DOHH2 (cell line): ENCODE measurements at regions not wholly inside any gene's neighbourhood (a gene's known extent, or its start where the extent isn't known, plus 50 kb on each side); places are given as distances from the start of the nearest gene placed in this dataset.

ENCODE experiments used
- H3F3A ChIP-seq: fragments of 200-600 bp; sonication (generic), shearing (Covaris generic); 2 replicates; pipeline ENCODE4 v1.6.0; 2016; ENCODE audit warnings: antibody characterized with exemption, mild to moderate bottlenecking; ENCODE audit not compliant: control insufficient read depth, insufficient read depth
- H3K27ac ChIP-seq: fragments of 200-600 bp; sonication (generic); 2 replicates; pipeline ENCODE4 v1.5.1; 2014; ENCODE audit warnings: low read depth, mild to moderate bottlenecking, low read length, moderate library complexity
- H3K27me3 ChIP-seq: fragments of 200-600 bp; sonication (generic); 2 replicates; pipeline ENCODE4 v1.6.1; 2014; ENCODE audit warnings: mild to moderate bottlenecking, low read length, mixed read lengths; ENCODE audit not compliant: control insufficient read depth
- H3K36me3 ChIP-seq: fragments of 200-600 bp; sonication (generic); 2 replicates; pipeline ENCODE4 v1.6.1; 2014; ENCODE audit warnings: mild to moderate bottlenecking, low read length, moderate library complexity, mixed read lengths; ENCODE audit not compliant: control insufficient read depth
- H3K4me1 ChIP-seq: fragments of 200-600 bp; sonication (generic); 2 replicates; pipeline ENCODE4 v1.6.1; 2014; ENCODE audit warnings: mild to moderate bottlenecking, low read length, mixed read lengths; ENCODE audit not compliant: control insufficient read depth
- H3K4me2 ChIP-seq: fragments of 200-600 bp; sonication (generic); 2 replicates; pipeline ENCODE4 v1.6.0; 2014; ENCODE audit warnings: mild to moderate bottlenecking, low read length, moderate library complexity
- H3K4me3 ChIP-seq: fragments of 200-600 bp; sonication (generic); 2 replicates; pipeline ENCODE4 v1.5.1; 2014; ENCODE audit warnings: mild to moderate bottlenecking, low read length, mixed read lengths
- H3K79me2 ChIP-seq: fragments of 200-600 bp; sonication (generic); 2 replicates; pipeline ENCODE4 v1.6.1; 2014; ENCODE audit warnings: mild to moderate bottlenecking, low read length, mixed read lengths; ENCODE audit not compliant: control insufficient read depth
- H3K9me2 ChIP-seq: fragments of 200-600 bp; sonication (generic); replicated peaks from 2 replicates; pipeline ENCODE4 v1.6.1; 2014; ENCODE audit warnings: mild to moderate bottlenecking, low read length, mixed read lengths; ENCODE audit not compliant: control insufficient read depth
- H3K9me3 ChIP-seq: fragments of 200-600 bp; sonication (generic); 2 replicates; pipeline ENCODE4 v1.6.1; 2014; ENCODE audit warnings: antibody characterized with exemption, low read length, mixed read lengths; ENCODE audit not compliant: control insufficient read depth, insufficient read depth
- H4K20me1 ChIP-seq: fragments of 200-600 bp; sonication (generic); 2 replicates; pipeline ENCODE4 v1.6.0; 2014; ENCODE audit warnings: low read depth, mild to moderate bottlenecking, antibody characterized with exemption, low read length, moderate library complexity; ENCODE audit not compliant: control insufficient read depth, insufficient read depth
- EZH2phosphoT487 ChIP-seq: fragments of 200-600 bp; sonication (generic); IDR thresholded peaks from 2 replicates; pipeline ENCODE4 v1.6.1; 2017; ENCODE audit warnings: borderline replicate concordance, mild to moderate bottlenecking, antibody characterized with exemption, low read length, moderate library complexity, mixed read lengths
- TF ChIP-seq, protein P1 (sequence below): fragments of 200-600 bp; sonication (generic); IDR thresholded peaks from one replicate; pipeline ENCODE4 v1.5.1; 2014; ENCODE audit warnings: antibody characterized with exemption, mild to moderate bottlenecking, low read depth, low read length; ENCODE audit not compliant: poor library complexity, severe bottlenecking

DNA sequence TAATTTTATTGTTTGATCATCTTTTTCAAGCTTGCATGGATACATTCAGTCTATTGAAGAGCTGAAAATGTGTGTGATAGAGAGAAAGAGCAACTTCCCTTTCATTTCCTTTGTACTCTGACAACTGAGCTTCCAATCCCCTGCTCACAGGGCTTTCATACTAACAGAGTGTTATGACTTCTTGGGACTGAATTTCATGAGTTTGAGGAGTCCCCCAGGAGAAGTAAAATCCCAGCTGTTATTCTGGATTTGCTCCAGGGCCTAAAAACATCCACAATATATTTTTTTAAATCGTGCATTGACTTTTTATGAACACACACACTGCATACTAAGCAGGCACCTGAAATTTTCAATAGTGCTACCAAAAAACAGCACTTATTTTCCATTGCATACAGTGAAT, 195.8 kb upstream of the CAND1 start:
- H3K79me2 ChIP-seq, result peaks cover 2% of the 10 kb centered on the region
- no peak overlapping the region for H3K4me2 ChIP-seq
- no peaks in the 10 kb centered on the region for H3K36me3 ChIP-seq
- no peaks in the 10 kb centered on the region for H3F3A ChIP-seq
- no peak overlapping the region for H3K4me3 ChIP-seq
- peaks cover 7% of the 10 kb centered on the region for H3K4me1 ChIP-seq
- H4K20me1 ChIP-seq, result no peaks in the 10 kb centered on the region
- no peaks in the 10 kb centered on the region for H3K9me2 ChIP-seq
- no peak for TF ChIP-seq EZH2phosphoT487
- TF ChIP-seq, protein P1, sequence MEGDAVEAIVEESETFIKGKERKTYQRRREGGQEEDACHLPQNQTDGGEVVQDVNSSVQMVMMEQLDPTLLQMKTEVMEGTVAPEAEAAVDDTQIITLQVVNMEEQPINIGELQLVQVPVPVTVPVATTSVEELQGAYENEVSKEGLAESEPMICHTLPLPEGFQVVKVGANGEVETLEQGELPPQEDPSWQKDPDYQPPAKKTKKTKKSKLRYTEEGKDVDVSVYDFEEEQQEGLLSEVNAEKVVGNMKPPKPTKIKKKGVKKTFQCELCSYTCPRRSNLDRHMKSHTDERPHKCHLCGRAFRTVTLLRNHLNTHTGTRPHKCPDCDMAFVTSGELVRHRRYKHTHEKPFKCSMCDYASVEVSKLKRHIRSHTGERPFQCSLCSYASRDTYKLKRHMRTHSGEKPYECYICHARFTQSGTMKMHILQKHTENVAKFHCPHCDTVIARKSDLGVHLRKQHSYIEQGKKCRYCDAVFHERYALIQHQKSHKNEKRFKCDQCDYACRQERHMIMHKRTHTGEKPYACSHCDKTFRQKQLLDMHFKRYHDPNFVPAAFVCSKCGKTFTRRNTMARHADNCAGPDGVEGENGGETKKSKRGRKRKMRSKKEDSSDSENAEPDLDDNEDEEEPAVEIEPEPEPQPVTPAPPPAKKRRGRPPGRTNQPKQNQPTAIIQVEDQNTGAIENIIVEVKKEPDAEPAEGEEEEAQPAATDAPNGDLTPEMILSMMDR, result no peak
- no peaks in the 10 kb centered on the region; the same call in 1 of the 2 replicates for H3K27me3 ChIP-seq
- no peaks in the 10 kb centered on the region for H3K9me3 ChIP-seq
- H3K27ac ChIP-seq, result no peak overlapping the region

DNA sequence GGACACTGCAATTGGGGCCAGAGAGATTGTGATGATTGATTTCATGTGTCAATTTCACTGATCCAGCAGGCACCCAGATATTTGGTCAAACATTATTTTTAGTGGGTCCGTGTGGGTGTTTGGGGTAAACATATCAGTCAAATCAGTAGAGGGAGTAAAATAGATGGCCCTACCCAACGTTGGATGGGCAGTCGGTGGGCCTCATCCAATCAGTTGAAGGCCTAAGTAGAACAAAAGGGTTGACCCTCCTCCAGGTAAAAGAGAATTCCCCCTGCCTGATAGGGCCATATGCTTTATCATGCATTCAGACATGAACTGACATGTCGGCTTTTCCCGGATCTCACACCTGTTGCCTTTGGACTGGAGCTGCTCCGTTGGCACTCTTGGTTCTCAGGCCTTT, 195.1 kb upstream of the CAND1 start:
- peaks cover 7% of the 10 kb centered on the region for H3K4me1 ChIP-seq
- no peak overlapping the region for H3K4me2 ChIP-seq
- no peaks in the 10 kb centered on the region for H3K9me3 ChIP-seq
- H3K9me2 ChIP-seq, result no peaks in the 10 kb centered on the region
- H3K4me3 ChIP-seq, result no peak overlapping the region
- H3K27me3 ChIP-seq, result no peaks in the 10 kb centered on the region; the same call in 1 of the 2 replicates
- TF ChIP-seq, protein P1, result no peak
- TF ChIP-seq EZH2phosphoT487, result no peak
- H4K20me1 ChIP-seq, result no peaks in the 10 kb centered on the region
- no peaks in the 10 kb centered on the region for H3K79me2 ChIP-seq
- no peaks in the 10 kb centered on the region for H3K36me3 ChIP-seq
- H3F3A ChIP-seq, result no peaks in the 10 kb centered on the region
- H3K27ac ChIP-seq, result no peak overlapping the region

DNA sequence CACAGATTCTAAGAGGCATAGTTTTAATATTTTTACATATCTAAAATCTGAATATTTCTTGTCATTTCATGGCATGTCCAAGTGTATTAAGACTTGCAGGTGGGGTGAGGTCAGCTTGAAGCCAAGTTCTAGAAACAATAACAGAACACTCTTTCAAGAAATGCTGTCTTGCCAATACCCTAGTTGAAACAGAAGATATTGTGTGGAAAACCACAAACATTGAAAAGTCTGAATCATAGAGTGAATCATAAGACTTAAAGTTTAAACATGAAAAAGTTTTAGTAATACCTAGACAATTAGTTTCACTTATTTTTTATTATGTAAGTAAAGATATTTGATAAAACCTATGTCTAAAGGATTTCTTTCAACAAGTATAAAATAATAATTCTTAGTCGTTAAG, 191.5 kb upstream of the CAND1 start:
- H3K9me2 ChIP-seq, result no peaks in the 10 kb centered on the region

More for the DNA sequence above, 191.5 kb upstream of the CAND1 start:
- Histone ChIP-seq H3K27ac (no peak overlapping the region), H4K20me1 (no peaks in the 10 kb centered on the region), H3K79me2 (no peaks in the 10 kb centered on the region), H3K4me3 (no peak overlapping the region), H3K4me2 (no peak overlapping the region), H3K9me3 (no peaks in the 10 kb centered on the region), H3K27me3 (no peaks in the 10 kb centered on the region), H3F3A (no peaks in the 10 kb centered on the region), H3K4me1 (no peaks in the 10 kb centered on the region), H3K36me3 (no peaks in the 10 kb centered on the region)
- TF ChIP-seq EZH2phosphoT487, result no peak
- TF ChIP-seq, protein P1, result no peak
